Suprapubic skin (tissue), 4 donors: ENCODE measurements at regions not wholly inside any gene's neighbourhood (a gene's known extent, or its start where the extent isn't known, plus 50 kb on each side); places are given as distances from the start of the nearest gene placed in this dataset.

Experiments used
- CTCF ChIP-seq, 2 donors: fragments of 200-600 bp in 1 of 2; fragments of 450-650 bp in 1 of 2; sonication (generic) in 1 of 2; IDR thresholded peaks; one replicate each; pipeline ENCODE4 v1.5.1; 2016 to 2019; ENCODE audit warnings: antibody characterized with exemption in 2 of 2, mild to moderate bottlenecking in 1 of 2, moderate library complexity in 1 of 2
- EP300 ChIP-seq: sonication (generic); formaldehyde crosslinking; IDR thresholded peaks from one replicate; pipeline ENCODE4 v1.6.1; 2017; ENCODE audit warnings: antibody characterized with exemption
- POLR2A ChIP-seq, 2 donors: fragments of 450-650 bp; IDR thresholded peaks; one replicate each; pipeline ENCODE4 v1.6.1; 2017; ENCODE audit warnings: antibody characterized with exemption in 2 of 2, mild to moderate bottlenecking in 2 of 2, moderate library complexity in 2 of 2
- POLR2AphosphoS5 ChIP-seq, 3 donors: sonication (generic); formaldehyde crosslinking; IDR thresholded peaks; one replicate each; pipeline ENCODE4 v1.6.1; 2017; ENCODE audit warnings: antibody characterized with exemption in 3 of 3

GRCh38 chr10:56003555-56003954, 357.5 kb downstream of the ZWINT start:
- TF ChIP-seq POLR2AphosphoS5 (IDR thresholded peaks at IDR 0.05) (no peak), CTCF (IDR thresholded peaks at IDR 0.05) (no peak), POLR2A (IDR thresholded peaks at IDR 0.05) (no peak), EP300 (no peak)
